CD4-positive, alpha-beta T cell treated with Interleukin-1 beta for 1 hour (primary cell): ENCODE measurements at regions not wholly inside any gene's neighbourhood (a gene's known extent, or its start where the extent isn't known, plus 50 kb on each side); places are given as distances from the start of the nearest gene placed in this dataset.

Experiments used
- DNase-seq, 2 donors: peaks; one replicate each; pipeline ENCODE4 v3.0.0-alpha.2; 2020 to 2022

GRCh38 chr12:81950871-81951270 is 191.7 kb upstream of the PPFIA2 start:
- DNase-seq = no peak

- DNase-seq = no peak
Measured at GRCh38 chr12:81949841-81950308, 190.7 kb upstream of the PPFIA2 start.

GRCh38 chr12:81949416-81949815 is 190.3 kb upstream of the PPFIA2 start:
- DNase-seq = no peak

GRCh38 chr12:81944886-81945285 is 185.7 kb upstream of the PPFIA2 start:
- DNase-seq = no peak

GRCh38 chr12:81942594-81942993 is 183.4 kb upstream of the PPFIA2 start:
- peak; percentile 15 to 23 for DNase-seq

- DNase-seq = no peak
Measured at GRCh38 chr12:81930037-81930436, 170.9 kb upstream of the PPFIA2 start.

GRCh38 chr12:81896771-81897170 is 137.6 kb upstream of the PPFIA2 start:
- no peak for DNase-seq

- no peak for DNase-seq
Measured at GRCh38 chr12:81888961-81889360, 129.8 kb upstream of the PPFIA2 start.

GRCh38 chr12:81888106-81888740 is 129.1 kb upstream of the PPFIA2 start:
- no peak for DNase-seq

GRCh38 chr12:81874586-81874985 is 115.4 kb upstream of the PPFIA2 start:
- no peak for DNase-seq

GRCh38 chr12:81874166-81874565 is 115.0 kb upstream of the PPFIA2 start:
- DNase-seq = no peak

- DNase-seq = no peak
Measured at GRCh38 chr12:81872400-81872799, 113.2 kb upstream of the PPFIA2 start.

- DNase-seq = no peak
Measured at GRCh38 chr12:81866081-81866480, 106.9 kb upstream of the PPFIA2 start.

- no peak for DNase-seq
Measured at GRCh38 chr12:81863406-81863805, 104.3 kb upstream of the PPFIA2 start.

- DNase-seq = no peak
Measured at GRCh38 chr12:81859521-81859920, 100.4 kb upstream of the PPFIA2 start.

GRCh38 chr12:81843599-81843998 is 84.4 kb upstream of the PPFIA2 start:
- no peak for DNase-seq

GRCh38 chr12:81835783-81836182 is 76.6 kb upstream of the PPFIA2 start:
- DNase-seq = no peak

- DNase-seq = no peak
Measured at GRCh38 chr12:81819991-81820633, 61.0 kb upstream of the PPFIA2 start.

GRCh38 chr12:81815611-81816010 is 56.5 kb upstream of the PPFIA2 start:
- DNase-seq = no peak

GRCh38 chr12:81811778-81812125 is 52.6 kb upstream of the PPFIA2 start:
- DNase-seq = no peak

GRCh38 chr12:81811061-81811777 is 52.1 kb upstream of the PPFIA2 start:
- no peak for DNase-seq

GRCh38 chr12:81809829-81810595 is 50.9 kb upstream of the PPFIA2 start:
- no peak for DNase-seq

- no peak for DNase-seq
Measured at GRCh38 chr12:81809113-81809777, 50.1 kb upstream of the PPFIA2 start.
